Fibroblast of lung (primary cell): ENCODE measurements at regions not wholly inside any gene's neighbourhood (a gene's known extent, or its start where the extent isn't known, plus 50 kb on each side); places are given as distances from the start of the nearest gene placed in this dataset.

Experiments used
- EZH2 ChIP-seq: IDR thresholded peaks from 2 replicates; pipeline ENCODE4 v1.5.1; 2012; ENCODE audit warnings: low read length, control low read depth, mild to moderate bottlenecking; ENCODE audit errors: missing control alignments
- TF ChIP-seq, protein P1 (sequence below), 2 donors: IDR thresholded peaks in 1 of 2; conservative IDR thresholded peaks in 1 of 2; 1 replicate in 1 of 2; 2 replicates in 1 of 2; pipeline ENCODE4 v1.5.1; 2011 to 2012; ENCODE audit warnings: low read length in 2 of 2, control low read depth in 1 of 2, inconsistent platforms in 1 of 2, low read depth in 1 of 2, mild to moderate bottlenecking in 1 of 2

DNA sequence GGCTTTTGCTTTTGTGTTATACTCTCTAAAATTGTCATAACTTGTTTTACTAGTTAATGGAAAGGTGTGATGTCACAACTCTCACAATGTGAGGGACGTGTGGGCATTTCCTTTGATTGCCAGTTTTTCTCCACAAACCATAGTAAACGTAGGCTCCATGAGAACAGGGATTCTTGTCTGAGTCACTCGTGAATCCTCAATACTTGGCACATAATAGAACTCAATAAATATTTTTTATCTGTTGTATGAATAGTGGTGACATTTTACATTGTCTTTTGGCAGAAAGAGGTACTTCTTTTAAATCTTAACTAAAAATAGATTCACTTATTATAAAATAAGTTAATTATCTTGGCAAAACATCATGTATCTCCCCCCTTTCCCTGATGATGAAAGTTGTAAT lies 69.0 kb upstream of the CNKSR3 start:
- TF ChIP-seq, protein P1, sequence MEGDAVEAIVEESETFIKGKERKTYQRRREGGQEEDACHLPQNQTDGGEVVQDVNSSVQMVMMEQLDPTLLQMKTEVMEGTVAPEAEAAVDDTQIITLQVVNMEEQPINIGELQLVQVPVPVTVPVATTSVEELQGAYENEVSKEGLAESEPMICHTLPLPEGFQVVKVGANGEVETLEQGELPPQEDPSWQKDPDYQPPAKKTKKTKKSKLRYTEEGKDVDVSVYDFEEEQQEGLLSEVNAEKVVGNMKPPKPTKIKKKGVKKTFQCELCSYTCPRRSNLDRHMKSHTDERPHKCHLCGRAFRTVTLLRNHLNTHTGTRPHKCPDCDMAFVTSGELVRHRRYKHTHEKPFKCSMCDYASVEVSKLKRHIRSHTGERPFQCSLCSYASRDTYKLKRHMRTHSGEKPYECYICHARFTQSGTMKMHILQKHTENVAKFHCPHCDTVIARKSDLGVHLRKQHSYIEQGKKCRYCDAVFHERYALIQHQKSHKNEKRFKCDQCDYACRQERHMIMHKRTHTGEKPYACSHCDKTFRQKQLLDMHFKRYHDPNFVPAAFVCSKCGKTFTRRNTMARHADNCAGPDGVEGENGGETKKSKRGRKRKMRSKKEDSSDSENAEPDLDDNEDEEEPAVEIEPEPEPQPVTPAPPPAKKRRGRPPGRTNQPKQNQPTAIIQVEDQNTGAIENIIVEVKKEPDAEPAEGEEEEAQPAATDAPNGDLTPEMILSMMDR (conservative IDR thresholded peaks at IDR 0.05 in 1 of 2, IDR thresholded peaks at IDR 0.05 in 1 of 2; ENCODE audit: low read depth in 1 of 2, low read length in 2 of 2): no peak
- TF ChIP-seq EZH2: no peak
